Hematopoietic multipotent progenitor cell (in vitro differentiated cells): ENCODE measurements at regions not wholly inside any gene's neighbourhood (a gene's known extent, or its start where the extent isn't known, plus 50 kb on each side); places are given as distances from the start of the nearest gene placed in this dataset.

ENCODE experiments used
- DNase-seq, 3 donors: peaks; one replicate each; pipeline ENCODE4 v3.0.0-alpha.2; 2011 to 2015; ENCODE audit warnings: low read depth in 2 of 3, low spot score in 2 of 3

DNA sequence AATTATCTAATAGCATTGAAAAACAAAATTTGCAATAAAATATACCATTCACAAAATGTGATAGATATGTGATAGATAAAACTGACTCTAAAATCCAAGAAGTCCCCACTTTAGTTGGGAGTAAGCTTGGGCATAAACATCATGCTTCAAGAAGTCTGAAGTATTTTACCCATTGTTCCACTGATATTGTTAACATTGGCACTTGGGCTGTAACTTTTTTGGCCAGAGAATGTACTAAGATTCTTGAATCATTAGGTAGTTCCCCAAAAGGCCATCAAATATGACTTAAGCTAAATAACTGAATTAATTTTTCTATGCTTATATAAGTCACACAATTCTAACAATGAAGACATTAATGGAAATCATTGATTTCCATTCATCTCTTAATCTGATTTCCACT is 413.6 kb downstream of the CDH2 start:
- DNase-seq: no peak

DNA sequence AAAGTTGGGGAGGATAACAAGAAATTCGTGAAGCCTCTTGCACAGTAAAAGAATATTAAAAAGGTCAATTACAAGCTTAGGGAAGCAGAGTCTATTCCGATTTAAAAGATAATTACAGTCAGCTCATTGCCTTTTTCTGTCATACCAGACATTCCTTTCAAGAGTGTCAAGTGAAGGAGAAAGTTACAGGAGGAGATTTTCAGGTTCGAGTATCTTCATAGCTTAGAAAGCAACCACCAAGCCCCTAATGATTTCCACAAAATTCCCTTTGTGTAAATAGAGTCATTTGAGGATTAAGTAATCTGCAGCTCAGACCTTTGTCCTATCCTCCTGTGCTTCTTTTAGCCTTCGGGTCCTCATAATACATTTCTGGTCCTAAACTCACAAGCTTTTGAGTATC is 414.9 kb downstream of the CDH2 start:
- DNase-seq: no peak

DNA sequence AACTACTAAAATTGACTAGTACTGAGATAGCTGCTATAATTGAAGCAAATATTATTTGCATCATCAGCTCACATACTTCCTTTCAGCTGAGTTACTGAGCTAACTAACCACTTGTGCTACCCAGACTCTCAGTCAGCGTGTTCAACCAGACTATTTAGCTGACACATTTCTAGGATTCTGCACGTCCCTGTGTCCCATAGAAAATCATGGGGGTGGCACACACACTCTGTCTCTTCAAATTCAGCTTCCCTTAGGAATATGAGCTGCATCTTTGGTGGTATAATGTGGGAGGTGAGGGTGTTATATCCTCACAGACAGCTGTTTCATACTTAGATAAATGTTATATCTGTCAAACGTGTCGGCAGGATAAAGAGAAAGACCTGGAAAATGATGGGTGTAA is 424.0 kb downstream of the CDH2 start:
- DNase-seq: no peak

DNA sequence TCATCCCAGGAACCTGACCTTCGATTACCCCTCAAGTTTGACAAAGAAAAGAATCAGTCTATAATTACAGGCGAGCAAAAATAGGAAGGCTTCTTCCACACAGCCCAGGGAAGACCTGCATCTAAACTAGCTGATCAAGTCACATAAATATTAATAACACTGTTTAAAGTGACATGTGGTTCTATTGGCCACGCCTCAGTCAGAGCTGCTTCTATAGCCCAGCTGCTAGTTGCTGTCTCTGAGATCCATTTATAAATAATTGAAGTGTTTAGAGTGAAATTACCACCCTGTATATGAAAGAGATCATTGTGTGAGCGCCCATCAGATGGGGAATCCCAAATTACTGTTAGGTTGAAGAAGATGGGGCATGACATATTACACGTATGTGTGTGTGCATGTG is 426.0 kb downstream of the CDH2 start:
- DNase-seq: no peak

DNA sequence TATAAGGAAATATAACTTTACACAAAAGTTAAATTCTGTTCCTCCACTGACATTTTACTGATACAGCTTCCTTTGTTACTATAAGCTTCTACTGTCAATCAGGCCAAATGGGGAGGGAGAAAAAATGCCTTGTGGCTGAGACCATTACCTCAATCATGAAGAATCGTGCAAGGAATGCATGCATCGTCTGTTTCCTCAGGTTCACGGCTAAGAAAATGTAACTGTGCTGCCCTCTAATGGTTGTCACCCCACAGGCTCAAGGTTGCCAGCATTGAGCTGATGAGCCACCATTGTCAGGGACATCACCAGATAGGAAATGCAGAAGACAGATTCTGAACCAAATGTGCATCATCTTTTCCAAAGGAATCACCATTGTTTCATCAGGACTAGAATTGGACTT is 426.9 kb downstream of the CDH2 start:
- DNase-seq: no peak

DNA sequence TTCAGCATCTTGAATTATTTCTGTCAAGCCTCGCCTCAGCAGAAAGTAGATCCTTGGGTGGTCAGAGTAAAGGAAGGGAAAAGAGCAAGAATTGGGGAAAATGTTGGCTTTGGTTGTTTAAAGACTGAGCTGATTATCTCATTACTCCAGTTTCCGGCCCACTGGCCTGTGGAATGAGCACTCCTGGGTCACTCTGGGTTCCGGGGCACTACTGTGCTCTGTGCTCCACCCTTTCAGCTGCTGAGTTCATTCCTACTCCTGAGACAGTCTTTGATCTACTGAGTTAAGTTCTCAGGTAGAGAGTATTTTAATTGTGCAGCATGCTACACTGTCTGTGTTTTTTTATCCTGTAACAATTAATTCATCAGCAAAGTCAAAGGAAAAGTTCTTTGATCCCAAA is 427.7 kb downstream of the CDH2 start:
- DNase-seq: no peak

DNA sequence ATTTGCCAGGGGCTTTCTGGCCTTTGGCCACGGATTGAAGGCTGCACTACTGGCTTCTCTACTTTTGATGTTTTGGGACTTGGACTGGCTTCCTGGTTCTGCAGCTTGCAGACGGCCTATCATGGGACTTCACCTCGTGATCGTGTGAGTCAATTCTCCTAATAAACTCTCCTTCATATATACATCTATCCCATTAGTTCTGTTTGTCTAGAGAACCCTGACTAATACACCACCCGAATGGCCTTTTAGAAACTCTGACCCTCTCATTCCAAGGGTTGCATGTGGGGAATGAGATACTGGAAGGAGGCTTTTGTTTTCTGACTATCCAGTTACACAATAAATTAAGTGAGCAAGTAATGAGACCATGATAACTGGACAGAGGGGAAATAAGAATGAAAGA is 430.7 kb downstream of the CDH2 start:
- no peak for DNase-seq

DNA sequence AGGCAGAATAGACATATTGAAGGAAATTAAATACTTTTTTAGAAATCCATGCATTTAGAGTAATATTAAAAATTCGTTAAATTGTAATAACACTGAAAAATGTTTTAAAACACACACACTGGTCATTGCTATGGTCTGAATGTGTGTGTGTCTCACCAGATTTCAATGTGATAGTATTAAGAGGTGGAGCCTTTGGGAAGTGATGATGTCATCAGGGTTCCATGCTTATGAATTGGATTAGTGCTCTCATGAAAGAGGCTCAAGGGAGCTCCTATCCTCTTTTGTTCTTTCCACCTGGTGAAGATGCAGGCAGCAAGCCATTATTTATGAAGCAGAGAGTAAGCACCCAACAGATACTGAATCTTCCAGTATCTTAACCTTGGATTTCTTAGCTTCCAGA is 441.8 kb downstream of the CDH2 start:
- DNase-seq: no peak

DNA sequence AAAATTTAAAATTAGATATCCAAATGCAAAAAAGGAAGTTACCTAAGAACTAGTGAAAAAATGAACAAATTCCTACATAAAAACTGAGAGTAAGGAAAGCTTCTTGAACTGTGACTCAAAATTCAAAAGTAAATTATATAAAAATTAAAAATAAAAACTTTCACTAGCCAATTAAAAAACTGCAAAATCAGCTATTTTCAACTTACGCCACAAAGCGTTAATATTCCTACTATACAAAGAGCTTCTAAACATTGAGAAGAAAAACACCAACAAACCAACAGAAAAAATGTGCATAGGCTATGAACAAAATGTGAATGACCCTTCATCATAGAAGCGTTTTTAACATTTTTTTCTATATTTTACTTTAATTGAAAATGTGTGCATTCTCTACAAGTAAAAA is 445.7 kb downstream of the CDH2 start:
- no peak for DNase-seq

DNA sequence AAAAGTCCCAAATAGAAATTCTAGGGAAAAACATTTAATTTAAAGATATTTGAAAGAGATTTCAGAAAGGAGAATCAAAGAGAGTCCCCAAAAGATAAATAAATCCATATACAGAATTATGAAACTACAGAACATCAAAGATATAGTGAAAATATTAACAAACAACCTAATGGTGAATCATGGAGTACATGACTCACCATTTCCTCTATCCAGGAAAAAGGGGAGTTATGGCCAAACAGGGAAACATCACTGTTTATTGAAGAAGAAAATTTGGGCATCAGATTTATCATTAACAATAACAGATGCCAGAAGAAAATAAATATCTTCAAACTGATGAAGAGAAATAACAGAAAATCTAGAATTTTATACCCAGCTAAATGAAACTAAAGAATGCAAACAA is 448.3 kb downstream of the CDH2 start:
- no peak for DNase-seq

DNA sequence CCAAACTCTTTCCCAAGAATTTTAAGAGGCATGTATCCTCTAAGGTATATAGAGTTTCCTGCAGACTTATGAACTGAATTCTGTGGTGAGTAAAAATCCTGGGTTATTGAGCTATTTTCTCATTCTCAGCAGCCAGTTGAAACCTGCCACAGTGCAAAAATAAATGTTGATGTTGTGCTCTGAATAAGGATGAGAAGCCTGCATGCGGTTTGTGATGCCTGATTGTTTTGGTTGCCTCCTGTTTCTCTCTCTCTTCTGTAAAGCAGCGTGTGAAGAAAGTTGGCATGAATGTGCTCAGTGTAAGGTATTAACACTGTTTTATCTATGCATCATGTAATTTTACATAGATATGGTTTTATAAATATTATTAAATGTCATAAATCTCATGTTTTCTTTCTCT is 452.6 kb downstream of the CDH2 start:
- DNase-seq: no peak

DNA sequence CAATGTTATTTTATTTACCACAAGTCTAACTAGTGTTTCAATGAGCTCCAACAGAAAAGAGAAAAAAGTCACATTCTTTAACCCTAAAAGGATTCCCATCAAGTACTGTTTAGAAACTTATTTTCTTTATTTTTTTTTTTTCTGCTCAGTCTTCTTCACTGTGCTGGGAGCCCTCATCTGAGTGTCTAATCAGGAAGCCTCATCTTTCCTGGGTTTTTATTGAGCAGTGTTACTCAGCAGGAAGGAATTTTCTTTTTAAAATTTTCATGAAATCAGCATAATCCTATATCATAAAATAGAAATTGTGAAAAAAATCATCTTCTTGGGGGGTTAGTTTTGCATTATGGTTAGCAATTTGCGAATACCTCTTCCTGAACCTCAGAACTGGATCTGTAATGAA is 453.8 kb downstream of the CDH2 start:
- no peak for DNase-seq

DNA sequence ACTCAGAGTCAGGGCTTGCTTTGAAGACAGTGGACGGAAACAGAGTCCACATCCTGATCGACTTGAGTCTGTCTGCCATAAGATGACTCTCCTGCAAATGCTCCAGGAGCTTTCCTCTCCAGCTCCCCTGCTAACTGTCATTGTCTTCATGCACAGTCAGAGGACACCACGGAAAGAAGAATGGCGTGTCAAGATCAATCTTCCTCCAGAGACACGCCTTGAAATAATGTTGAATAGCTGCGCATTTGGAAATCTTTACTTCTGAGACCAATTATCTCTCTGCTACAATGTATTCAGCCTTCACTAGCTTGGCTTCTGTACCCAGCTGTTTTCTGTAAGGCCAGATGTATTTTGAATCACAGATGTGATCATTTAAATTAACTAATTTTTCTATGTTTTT is 457.2 kb downstream of the CDH2 start:
- DNase-seq: no peak

DNA sequence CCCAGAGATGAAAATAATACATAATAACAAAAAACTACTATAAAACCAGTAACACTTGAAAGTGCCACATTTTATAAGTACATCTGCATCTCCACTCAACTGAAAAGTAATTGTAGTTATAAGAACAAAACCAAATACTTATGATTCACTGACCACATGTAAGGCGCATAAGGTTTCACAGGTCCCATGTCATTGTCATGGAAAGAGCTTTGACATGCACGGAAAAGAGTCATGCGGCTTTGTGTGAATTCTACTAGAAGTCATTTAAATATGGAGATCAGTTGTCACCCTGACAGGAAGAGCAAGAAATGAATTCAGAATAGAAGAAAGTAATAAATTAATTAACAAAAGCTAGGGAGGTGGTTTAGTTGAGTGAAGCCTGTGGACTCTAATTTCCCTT is 459.1 kb downstream of the CDH2 start:
- no peak for DNase-seq

DNA sequence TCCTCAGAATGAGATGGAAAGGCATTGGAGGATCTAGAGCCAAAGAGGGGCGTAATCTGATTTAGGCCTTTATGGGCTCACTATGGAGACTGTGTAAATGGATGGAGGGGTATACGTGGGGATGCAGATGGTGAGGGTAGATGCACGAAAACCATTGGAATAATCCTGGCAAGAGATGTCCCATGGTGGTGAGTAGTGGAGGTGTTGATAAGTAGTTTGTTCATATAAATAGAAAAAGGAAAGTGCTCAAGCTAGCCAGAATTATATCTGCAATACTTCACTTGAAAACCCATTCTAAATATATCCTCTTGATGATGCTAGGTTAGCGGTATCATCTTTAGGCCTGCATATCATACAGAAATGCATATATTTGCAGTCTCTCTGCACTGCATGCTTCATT is 459.7 kb downstream of the CDH2 start:
- DNase-seq: no peak

DNA sequence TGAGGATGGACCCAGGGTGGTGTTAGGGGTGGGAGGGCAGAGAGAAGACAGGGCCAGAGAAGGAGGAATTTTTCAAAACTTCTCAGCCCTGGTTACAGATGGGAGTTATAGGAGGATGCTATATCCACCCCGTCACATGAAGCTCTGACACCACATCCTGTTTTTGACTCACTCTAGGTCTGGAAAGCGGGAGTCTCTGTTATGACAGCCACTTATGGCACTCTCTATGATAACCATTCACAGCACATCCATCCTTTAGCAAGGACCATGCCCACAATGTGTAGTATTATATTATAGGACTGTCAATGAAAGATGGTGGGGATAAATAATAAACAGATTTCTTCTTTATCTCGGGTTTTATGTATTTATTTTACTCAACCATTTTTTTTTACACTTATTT is 461.2 kb downstream of the CDH2 start:
- no peak for DNase-seq

DNA sequence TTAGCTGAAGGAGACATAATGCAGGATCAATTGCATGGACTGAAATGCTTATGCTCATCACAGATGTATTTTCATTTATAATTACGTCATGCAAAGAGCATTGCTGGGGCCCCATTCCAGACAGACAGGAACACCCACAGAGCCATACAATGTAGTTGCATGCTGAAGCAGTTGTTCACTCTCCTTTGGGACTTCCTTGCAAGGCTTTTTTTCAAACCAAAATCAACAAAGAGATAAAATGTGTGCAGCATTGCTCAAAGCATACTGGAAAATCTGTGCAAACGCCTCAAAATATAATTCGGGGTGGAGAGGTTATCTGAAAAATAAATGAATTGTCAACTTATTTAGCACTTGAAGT is 463.2 kb downstream of the CDH2 start:
- DNase-seq: no peak

DNA sequence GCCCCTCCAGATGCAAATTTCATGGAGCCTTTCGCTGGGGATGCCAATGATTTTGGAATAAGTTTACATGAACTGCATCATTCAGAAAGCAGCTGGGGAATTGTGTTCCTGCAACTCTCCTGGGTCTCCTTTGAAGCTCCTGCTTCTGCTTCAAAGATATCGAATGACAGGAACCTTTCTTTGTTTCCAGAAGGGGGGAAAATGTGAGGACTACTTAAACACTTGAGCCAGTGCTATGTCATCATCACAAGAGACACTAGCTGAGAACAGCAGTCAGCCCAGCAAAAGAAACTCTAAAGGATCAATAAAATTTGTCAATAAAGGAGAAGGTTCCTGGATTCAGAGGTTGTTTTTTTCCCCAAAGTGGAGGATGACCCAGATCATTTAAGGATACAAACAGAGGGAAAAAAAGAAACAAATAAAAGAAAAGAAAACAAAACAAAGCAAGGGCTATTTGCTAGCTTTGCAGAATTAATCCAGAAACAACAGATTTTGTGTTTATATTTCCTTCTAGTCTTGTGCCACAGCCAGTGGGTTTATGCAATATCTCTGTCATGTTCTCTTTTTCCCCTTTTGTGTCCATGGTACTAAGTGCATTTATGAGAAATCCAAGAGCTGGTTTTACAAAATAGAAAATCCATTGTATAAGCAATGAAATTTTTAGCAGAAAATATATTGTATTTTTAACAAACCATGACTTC is 463.7 kb downstream of the CDH2 start:
- no peak for DNase-seq

DNA sequence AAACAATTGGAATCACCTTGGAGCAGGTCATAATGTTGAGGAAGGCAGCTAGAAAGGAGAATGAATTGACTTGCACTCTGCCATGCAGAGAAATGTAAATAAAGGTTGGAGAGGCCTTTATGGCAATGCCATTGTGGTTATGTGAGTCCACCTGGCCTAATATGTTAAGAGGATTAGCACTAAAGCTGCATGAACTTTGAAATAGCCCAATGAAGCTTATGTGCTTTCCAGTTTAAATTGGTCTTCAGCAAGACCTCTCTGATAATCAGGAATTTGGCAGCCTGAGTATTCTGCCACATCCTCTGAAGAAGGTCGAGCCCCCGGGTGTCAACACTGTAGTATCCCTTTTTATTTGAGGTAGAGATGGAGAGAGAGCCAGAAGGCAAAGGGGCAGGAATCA is 464.9 kb downstream of the CDH2 start:
- no peak for DNase-seq

DNA sequence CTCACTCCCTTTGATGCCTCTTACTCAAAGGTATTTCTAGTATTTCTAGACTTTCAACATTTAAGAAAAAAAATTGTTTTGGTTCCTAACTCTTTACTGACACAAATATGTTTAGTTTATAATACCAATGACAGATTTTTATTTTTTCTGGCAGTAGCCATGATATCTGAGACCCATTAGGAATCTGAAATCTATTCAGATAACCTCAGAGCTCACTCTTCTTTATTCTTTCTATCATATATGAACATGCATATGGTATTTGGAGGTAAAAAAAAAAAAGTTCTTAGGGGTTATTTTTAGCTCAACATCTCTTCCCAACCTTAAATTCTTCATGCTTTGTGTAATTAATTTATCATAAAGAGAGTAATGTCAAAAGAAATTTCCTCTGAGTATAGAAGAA is 465.5 kb downstream of the CDH2 start:
- no peak for DNase-seq

DNA sequence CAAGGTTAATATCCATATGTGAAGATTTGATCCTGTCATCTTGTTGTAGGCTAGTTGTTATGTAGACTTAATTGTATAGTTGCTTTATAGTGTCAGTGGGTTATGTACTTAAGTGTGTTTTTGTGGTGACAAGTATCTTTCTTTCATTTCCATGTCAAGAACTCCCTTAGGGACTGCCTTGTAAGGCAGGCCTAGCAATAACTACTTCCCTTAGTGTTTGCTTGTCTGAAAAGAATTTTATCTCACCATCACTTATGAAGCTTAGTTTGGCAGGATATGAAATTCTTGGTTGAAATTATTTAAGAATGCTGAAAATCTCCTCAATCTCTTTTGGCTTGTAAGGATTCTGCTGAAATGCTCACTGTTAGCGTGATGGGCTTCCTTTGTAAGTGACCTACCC is 467.6 kb downstream of the CDH2 start:
- no peak for DNase-seq

DNA sequence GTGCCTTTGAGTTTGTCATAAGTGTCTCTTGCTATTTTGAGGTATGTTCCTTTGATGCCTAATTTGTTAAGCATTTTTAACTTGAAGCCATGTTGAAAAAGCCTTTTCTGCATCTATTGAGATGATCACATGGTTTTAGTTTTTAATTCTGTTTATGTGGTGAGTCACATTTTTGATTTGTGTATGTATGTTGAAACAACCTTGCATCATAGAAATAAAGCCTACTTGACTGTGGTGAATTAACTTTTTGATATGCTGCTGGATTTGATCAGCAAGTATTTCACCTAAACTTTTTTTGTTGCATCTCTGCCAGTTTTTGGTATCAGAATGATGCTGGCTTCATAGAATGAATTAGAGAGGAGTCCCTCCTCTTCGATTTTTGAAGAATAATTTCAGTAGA is 469.7 kb downstream of the CDH2 start:
- DNase-seq: no peak

DNA sequence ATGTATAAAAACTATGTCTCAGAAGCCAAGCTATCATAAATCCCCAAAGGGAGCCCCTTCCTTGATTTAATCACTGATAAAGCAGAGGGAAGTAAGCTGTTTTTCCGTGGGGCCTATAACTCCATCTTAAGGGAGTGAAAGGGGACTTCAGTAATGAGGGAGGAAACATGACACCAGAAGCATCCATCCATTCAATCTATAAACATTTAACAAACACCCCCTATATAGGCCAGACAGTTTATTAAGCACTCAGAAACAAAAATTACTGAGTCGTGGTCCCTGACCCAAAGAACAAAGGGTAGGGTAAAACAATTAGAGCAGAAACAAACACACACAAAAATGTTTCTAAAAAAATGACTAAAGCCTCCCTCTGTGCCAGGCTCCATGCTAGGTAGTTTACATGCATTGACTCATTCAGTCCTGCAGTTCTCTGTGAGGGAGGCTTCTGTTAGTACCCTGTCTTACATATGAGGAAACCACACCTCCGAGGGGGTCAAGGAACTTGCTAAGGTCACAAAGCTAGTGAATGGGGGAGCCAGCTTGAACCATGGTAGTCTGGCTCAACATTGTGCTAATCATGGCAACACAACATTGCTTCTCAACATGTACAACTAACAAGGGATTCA is 472.1 kb downstream of the CDH2 start:
- DNase-seq: no peak
